ENCODE measurements at regions not wholly inside any gene's neighbourhood (a gene's known extent, or its start where the extent isn't known, plus 50 kb on each side); places are given as distances from the start of the nearest gene placed in this dataset.

DNA sequence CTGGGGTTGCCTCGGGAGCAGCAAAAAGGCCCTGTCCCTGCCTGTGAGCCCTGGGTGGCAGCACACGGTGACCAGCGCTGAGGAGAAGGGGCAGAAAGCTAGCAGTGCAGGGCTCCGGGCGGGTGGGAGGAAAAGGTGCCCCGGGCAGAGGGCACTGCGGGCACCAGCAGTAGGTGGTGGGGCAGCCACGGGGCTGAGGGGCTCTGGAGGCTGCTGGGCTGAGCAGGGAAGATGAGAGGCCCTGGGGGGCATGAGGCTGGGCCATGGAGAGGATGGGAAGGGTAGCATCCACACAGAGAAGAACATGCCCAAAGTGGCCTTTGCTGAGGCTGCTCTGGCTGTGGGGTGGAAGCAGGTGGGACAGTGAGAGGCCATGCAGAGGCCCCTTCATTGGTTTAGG, 67.5 kb upstream of the NKX1-1 start:
- no peak overlapping the region for H3K9ac ChIP-seq (ENCODE audit: insufficient read depth in 1 of 2, low read length in 2 of 2)
- H3K27ac ChIP-seq (ENCODE audit: low read depth in 1 of 2, low read length in 1 of 2): no peak overlapping the region
- TF ChIP-seq, protein P1, sequence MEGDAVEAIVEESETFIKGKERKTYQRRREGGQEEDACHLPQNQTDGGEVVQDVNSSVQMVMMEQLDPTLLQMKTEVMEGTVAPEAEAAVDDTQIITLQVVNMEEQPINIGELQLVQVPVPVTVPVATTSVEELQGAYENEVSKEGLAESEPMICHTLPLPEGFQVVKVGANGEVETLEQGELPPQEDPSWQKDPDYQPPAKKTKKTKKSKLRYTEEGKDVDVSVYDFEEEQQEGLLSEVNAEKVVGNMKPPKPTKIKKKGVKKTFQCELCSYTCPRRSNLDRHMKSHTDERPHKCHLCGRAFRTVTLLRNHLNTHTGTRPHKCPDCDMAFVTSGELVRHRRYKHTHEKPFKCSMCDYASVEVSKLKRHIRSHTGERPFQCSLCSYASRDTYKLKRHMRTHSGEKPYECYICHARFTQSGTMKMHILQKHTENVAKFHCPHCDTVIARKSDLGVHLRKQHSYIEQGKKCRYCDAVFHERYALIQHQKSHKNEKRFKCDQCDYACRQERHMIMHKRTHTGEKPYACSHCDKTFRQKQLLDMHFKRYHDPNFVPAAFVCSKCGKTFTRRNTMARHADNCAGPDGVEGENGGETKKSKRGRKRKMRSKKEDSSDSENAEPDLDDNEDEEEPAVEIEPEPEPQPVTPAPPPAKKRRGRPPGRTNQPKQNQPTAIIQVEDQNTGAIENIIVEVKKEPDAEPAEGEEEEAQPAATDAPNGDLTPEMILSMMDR (IDR thresholded peaks at IDR 0.05; ENCODE audit: control extremely low read depth, extremely low read depth): no peak
- peaks cover 9 to 36% (median 16%) of the 10 kb centered on the region in 3 donors for H3K27me3 ChIP-seq (ENCODE audit: control insufficient read depth in 3 of 3, insufficient read depth in 3 of 3, low read length in 2 of 3)
- H3K4me3 ChIP-seq: no peak overlapping the region
- ATAC-seq (ENCODE audit: insufficient read depth, low FRiP score) (no peak), DNase-seq (no peak)
- WGBS, 2 donors: 85 to 87% methylated on average over 8 of the region's 8 CpGs
- no peaks in the 10 kb centered on the region for H3K4me1 ChIP-seq (ENCODE audit: control insufficient read depth in 5 of 5, insufficient read depth in 5 of 5, low read length in 5 of 5)
- H3K9me3 ChIP-seq (ENCODE audit: control insufficient read depth in 4 of 4, insufficient read depth in 3 of 4, low read length in 3 of 4): no peaks in the 10 kb centered on the region
- H3K36me3 ChIP-seq (ENCODE audit: control insufficient read depth in 4 of 4, insufficient read depth in 4 of 4, low read length in 4 of 4): no peaks in the 10 kb centered on the region

- TF ChIP-seq, protein P1 (IDR thresholded peaks at IDR 0.05; ENCODE audit: control extremely low read depth, extremely low read depth): no peak
- H3K9ac ChIP-seq (ENCODE audit: insufficient read depth in 1 of 2, low read length in 2 of 2): no peak overlapping the region
- no peaks in the 10 kb centered on the region for H3K4me1 ChIP-seq (ENCODE audit: control insufficient read depth in 5 of 5, insufficient read depth in 5 of 5, low read length in 5 of 5)
- 79 to 88% methylated on average over 9 of the region's 9 CpGs for WGBS, 2 donors
- ATAC-seq (ENCODE audit: insufficient read depth, low FRiP score) (no peak), DNase-seq (no peak)
- no peaks in the 10 kb centered on the region for H3K36me3 ChIP-seq (ENCODE audit: control insufficient read depth in 4 of 4, insufficient read depth in 4 of 4, low read length in 4 of 4)
- peaks cover 0 to 3% (median 0%) of the 10 kb centered on the region in 4 donors for H3K9me3 ChIP-seq (ENCODE audit: control insufficient read depth in 4 of 4, insufficient read depth in 3 of 4, low read length in 3 of 4)
- H3K27ac ChIP-seq (ENCODE audit: low read depth in 1 of 2, low read length in 1 of 2): no peak overlapping the region
- peaks cover 9 to 36% (median 16%) of the 10 kb centered on the region in 3 donors for H3K27me3 ChIP-seq (ENCODE audit: control insufficient read depth in 3 of 3, insufficient read depth in 3 of 3, low read length in 2 of 3)
- no peak overlapping the region for H3K4me3 ChIP-seq
Measured at GRCh38 chr4:1472911-1473518, 66.8 kb upstream of the NKX1-1 start.

DNA sequence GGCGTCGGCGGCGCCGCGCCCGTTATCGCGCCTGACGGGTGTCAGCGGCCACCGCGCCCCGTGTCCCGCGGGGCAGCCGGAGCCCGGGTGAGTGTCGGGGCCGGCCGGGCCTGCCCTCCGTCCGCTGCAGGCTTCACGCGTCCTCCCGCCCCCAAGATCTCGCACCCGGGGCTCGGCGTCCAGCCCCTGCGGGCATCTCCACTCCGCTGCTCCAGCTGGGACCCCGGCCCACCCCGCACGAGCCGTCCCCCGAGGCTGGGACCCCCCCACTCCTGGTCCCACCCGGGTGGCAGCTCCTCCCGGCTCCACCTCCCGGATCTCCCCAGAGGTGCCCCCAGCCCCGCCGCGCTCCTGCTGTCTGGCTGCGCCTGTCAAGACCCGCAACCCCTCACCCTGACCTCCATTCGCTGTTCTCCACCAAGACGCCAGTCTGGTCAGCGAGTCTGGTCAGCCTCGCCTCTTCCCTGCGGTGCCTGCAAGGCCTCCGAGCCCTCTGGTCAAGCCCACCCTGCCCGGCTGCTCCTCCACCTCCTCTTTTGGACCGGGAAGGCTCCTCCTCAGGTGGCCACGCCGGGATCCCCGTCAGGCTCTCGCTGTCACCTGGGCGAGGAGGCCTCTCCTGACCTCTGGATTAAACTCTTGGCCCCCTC, 66.0 kb upstream of the NKX1-1 start:
- ATAC-seq (ENCODE audit: insufficient read depth, low FRiP score) (no peak), DNase-seq (peak in 1 of 3 donors; percentile 11)
- no peak overlapping the region for H3K9ac ChIP-seq (ENCODE audit: insufficient read depth in 1 of 2, low read length in 2 of 2)
- peaks cover 9 to 36% (median 16%) of the 10 kb centered on the region in 3 donors for H3K27me3 ChIP-seq (ENCODE audit: control insufficient read depth in 3 of 3, insufficient read depth in 3 of 3, low read length in 2 of 3)
- peaks cover 0 to 6% (median 0%) of the 10 kb centered on the region in 4 donors for H3K9me3 ChIP-seq (ENCODE audit: control insufficient read depth in 4 of 4, insufficient read depth in 3 of 4, low read length in 3 of 4)
- 11 to 16% methylated on average over 52 to 58 of the region's 58 CpGs for WGBS, 2 donors
- no peak overlapping the region for H3K27ac ChIP-seq (ENCODE audit: low read depth in 1 of 2, low read length in 1 of 2)
- TF ChIP-seq, protein P1 (IDR thresholded peaks at IDR 0.05; ENCODE audit: control extremely low read depth, extremely low read depth): no peak
- H3K4me3 ChIP-seq: no peak overlapping the region
- no peaks in the 10 kb centered on the region for H3K36me3 ChIP-seq (ENCODE audit: control insufficient read depth in 4 of 4, insufficient read depth in 4 of 4, low read length in 4 of 4)
- H3K4me1 ChIP-seq (ENCODE audit: control insufficient read depth in 5 of 5, insufficient read depth in 5 of 5, low read length in 5 of 5): no peaks in the 10 kb centered on the region
